Fibroblast of villous mesenchyme (primary cell): ENCODE measurements at regions not wholly inside any gene's neighbourhood (a gene's known extent, or its start where the extent isn't known, plus 50 kb on each side); places are given as distances from the start of the nearest gene placed in this dataset.

ENCODE experiments used
- DNase-seq: peaks from one replicate; pipeline ENCODE4 v3.0.0-alpha.2; 2010; ENCODE audit warnings: low read depth
- H3K4me3 ChIP-seq: 2 replicates; pipeline ENCODE4 v1.5.1; 2011; ENCODE audit warnings: low read depth, mild to moderate bottlenecking, low read length
- TF ChIP-seq, protein P1 (sequence below): IDR thresholded peaks from 2 replicates; pipeline ENCODE4 v1.5.1; 2012; ENCODE audit warnings: low read depth, mild to moderate bottlenecking, low read length; ENCODE audit not compliant: insufficient read depth

DNA sequence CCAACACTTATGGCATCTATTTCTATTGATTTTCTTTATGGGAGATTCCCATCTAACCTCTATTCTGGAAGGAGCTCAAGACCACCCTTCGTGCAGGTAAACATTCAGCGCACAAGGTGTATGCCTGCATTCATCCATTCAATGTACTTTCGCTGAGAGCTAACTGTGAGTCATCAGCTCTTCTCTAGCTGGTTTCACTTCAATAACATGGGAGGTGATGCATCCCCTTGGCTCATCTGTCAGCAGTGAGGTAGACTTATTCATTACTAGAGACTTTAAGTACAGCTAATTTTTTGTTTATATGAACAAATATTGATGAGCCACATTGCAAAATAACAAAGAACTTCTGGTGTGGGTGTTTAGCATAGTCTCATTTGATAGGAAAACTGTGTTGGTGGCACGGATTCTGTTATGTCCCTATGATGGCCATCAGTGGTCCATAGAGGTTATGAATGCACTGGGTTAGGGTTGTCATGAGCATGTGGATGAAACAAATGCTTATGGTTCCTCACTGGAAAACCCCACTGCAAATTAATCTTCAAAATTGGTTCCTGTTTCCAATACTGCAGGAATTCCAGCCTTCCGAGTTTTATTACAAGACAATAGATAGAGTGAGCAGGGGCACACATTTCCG lies 1151.0 kb downstream of the BCL11B start:
- H3K4me3 ChIP-seq, result no peak overlapping the region
- DNase-seq, result no peak
- TF ChIP-seq, protein P1, sequence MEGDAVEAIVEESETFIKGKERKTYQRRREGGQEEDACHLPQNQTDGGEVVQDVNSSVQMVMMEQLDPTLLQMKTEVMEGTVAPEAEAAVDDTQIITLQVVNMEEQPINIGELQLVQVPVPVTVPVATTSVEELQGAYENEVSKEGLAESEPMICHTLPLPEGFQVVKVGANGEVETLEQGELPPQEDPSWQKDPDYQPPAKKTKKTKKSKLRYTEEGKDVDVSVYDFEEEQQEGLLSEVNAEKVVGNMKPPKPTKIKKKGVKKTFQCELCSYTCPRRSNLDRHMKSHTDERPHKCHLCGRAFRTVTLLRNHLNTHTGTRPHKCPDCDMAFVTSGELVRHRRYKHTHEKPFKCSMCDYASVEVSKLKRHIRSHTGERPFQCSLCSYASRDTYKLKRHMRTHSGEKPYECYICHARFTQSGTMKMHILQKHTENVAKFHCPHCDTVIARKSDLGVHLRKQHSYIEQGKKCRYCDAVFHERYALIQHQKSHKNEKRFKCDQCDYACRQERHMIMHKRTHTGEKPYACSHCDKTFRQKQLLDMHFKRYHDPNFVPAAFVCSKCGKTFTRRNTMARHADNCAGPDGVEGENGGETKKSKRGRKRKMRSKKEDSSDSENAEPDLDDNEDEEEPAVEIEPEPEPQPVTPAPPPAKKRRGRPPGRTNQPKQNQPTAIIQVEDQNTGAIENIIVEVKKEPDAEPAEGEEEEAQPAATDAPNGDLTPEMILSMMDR, result no peak

DNA sequence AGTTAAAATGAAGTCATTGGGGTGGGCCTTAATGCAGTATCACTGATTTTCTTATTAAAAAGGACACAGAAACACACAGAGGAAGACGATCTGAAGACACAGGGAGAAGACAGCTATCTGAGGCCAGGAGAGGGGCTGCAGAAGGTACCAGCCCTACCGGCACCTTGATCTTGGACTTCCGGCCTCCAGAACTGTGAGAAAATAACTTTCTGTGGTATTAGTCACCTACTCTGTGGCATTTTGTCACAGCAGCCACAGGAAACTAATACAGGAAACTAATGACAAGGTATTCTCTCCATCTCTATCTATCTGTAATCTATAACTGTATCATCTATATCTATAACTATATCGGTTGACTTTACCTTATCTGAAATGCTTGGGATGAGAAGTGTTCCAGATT lies 1149.5 kb downstream of the BCL11B start:
- TF ChIP-seq, protein P1, result no peak
- H3K4me3 ChIP-seq, result no peak overlapping the region

DNA sequence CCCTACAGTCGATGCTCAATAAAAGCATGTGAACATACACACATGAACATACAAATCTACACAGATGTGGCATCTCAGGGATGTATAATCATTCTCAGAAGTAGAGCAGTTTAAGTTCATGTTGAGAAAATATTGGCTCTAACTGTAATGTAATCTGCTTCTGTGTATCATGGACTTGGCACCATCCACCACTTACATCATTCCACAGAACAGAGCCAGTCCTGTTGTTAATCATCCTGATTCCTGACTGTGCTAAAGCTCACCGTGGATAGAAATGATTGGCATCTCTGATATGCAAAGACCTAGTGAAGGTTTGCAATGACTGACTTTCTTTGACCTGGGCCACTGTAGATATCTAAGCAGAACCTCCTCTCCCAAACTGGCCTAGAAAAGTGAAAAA lies 1141.3 kb downstream of the BCL11B start:
- TF ChIP-seq, protein P1, result no peak
- no peak for DNase-seq
- H3K4me3 ChIP-seq, result no peak overlapping the region

More for the DNA sequence above, 1149.5 kb downstream of the BCL11B start:
- DNase-seq, result no peak

GRCh38 chr14:98131406-98131805 lies 1140.6 kb downstream of the BCL11B start:
- no peak for DNase-seq
- H3K4me3 ChIP-seq, result no peak overlapping the region
- TF ChIP-seq, protein P1, result no peak

DNA sequence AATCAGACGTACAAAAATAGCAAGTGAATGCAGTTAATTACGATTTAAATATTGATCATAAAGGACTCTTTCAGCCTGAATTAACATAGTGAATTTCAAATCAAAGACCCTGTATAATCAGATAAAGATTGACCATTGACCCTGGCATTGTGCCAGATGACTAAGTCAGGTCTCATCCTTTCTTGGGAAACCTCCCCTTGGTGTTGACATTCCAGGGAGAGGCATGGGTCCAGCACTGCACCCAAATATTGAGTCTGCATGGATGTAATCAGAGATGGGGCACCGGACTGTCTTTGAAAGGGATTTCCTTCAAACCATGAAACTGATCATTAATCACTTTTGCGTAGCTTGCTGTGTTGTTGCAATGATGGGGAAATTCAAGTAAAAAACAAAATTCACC lies 1138.2 kb downstream of the BCL11B start:
- DNase-seq, result no peak
- no peak overlapping the region for H3K4me3 ChIP-seq
- TF ChIP-seq, protein P1, result no peak

DNA sequence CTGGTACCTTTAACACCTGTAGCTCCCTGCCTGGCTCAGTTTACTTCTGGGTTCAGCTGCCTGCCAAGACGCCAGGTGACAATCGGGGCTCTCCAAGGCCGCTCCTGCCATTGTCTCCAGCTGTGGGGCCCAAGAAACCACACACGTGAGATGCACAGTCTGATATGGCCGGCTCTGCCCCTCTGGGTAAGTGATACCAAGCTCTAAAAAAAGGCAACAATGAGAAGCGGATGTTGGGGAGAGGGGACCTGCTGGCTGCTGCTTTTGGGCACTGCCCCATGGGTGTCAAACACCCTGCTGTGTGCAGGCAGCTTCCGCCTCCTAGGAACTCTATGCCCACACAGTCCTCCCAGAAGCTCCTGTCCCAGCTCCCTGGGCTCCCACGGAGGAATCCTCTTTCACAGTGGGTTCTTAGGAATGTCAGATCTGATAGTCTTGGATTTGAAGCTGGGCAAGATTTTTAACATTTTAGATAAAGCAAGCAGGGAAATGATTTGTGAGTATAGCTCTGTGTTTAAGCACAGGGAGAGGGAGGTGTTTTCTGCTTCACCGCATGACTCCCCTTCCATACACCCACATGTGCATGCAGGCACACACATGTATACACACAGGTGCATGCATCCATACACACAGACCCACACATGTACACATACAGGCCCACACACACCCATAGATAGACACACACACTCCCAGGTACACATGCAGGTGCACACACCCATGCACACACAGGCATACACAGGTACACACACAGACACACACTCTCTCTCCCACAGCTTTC lies 1135.8 kb downstream of the BCL11B start:
- TF ChIP-seq, protein P1, result no peak
- DNase-seq, result no peak
- no peak overlapping the region for H3K4me3 ChIP-seq
